Umbilical cord (tissue), 1 donor: ENCODE measurements at regions not wholly inside any gene's neighbourhood (a gene's known extent, or its start where the extent isn't known, plus 50 kb on each side); places are given as distances from the start of the nearest gene placed in this dataset.
"Not testable (repeated sequence)": the region's sequence is repeated elsewhere in the genome, so short reads cannot be mapped to it uniquely, and the experiment has no call there.

ENCODE experiments used
- DNase-seq: peaks from one replicate; pipeline ENCODE4 v3.0.0-alpha.2; 2015; ENCODE audit warnings: low spot score

DNA sequence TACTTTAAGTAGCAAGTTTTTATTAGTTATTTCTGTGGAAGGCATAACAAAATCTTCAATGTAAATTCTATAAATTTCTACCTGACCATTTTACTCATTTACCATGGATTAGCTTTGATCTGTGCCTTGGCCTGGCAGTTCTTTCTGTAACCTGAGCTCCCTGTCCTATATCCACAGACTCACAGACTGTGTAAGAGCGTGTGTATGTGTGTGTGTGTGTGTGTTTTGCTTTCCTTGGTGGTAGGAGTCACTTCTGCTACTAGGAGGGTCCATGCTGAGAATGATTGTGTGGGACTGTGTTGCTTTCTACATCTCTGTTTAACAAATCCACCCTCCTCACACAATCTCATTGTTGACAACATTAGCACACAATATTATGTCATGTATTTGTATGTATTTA is 221.2 kb upstream of the PELI2 start:
- no peak for DNase-seq

DNA sequence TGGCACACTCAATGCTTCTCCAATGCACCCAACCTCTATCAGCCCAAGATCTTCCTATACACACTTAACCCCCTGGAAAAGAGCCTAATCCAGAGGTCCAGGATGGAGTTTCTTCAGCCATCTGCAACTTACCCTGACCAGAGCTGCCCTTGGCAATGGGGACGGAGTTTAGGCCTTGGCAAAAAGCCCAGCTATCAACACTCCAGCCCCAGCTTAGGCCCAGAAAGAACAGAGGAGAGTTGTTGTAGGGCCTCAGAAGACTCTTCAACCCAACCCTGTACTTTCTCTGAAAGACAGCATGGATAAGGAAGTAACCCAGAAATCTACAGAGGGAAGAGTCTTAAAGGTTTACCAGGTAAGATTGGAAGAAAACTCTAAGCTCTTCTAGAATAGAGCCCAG is 219.3 kb upstream of the PELI2 start:
- no peak for DNase-seq

DNA sequence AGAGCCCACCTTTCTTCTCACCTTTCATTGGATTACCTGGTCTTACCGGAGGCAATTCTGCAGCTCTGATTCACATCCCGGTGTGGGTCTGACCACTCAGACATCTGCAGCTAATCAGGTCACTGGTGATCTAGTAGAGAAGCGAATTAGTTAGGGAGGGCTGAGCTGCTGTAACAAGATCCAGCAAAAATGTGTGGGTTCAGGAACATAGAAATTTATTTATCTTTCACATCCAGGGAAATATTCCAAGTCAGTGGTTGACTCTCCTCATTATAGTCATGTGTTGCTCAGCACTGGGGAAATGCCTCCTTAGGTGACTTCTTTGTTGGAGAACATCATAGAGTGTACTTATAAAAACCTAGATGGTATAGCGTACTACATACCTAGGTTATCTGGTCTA is 218.7 kb upstream of the PELI2 start:
- DNase-seq, result no peak

DNA sequence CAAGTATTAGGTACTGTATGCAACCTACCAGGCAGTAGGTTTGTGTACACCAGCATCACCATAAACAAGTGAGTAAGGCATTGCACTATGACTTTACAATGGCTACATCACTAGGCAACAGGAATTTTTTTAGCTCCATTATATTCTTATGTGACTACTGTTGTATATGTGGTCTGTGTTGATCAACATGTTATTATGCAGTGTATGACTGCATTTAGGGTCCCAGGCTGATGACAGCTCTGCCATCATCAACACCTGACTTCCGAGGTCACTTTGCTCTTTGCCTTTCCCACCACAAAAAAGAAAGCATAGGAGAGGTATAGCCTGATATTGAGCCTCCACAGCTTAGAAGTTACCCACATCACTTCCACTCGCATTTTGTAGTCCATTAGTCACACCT is 217.5 kb upstream of the PELI2 start:
- DNase-seq, result no peak

DNA sequence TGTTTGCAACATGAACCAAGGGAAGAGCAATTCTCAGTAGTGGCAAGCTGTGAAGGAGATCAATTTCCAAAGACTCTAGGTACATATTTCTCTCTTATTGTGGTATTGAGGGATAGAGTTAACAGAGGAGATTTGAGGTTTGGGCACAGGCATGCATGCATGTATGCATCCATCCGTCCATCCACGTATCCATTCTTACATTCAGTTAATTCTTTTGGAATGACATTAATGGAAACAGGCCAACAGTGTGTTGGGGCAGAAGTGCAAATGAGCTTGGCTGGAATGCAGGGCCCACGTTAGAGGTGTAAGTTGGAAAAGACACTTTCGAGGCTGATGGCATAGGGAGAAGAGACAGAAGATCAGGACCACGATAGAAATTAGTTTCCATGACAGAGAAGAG is 216.9 kb upstream of the PELI2 start:
- DNase-seq, result no peak

DNA sequence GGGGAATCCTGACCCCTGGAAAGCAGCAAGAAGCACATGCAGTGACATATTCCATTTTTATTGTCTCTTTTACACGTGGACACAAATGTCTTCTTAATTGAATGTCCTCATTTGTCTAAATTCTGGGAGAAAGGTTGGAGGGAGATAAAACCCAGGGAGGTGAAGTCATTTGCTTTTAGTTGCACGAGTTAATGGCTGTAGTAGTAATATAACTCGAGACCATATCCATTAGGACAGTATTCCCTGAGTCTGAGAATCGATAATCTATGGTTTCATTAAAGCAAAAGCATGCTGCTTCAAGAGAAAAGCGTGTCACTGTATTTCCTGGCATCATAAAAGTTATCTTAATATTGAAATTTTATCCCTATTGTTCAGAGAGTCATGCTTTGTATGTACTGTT is 216.0 kb upstream of the PELI2 start:
- DNase-seq, result no peak

DNA sequence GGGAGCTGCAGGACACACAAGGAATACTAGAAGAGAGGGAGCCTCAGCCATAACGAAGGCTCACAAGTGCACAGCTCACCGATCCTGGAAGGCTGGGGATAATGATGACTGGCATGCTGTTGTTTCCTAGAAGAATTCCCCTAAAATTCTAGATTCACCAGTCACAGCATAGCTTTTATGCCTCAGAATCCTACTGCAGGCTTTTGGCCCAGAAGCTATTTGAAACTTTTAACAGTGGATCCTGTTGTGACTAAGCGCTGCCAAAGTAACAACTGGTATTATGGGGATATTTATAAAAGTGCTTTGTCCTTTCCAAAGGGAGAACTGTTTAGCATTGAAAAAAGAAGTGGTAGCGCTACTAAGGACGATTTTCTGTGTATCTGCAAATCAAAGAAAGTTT is 214.1 kb upstream of the PELI2 start:
- peak; percentile 60 for DNase-seq

DNA sequence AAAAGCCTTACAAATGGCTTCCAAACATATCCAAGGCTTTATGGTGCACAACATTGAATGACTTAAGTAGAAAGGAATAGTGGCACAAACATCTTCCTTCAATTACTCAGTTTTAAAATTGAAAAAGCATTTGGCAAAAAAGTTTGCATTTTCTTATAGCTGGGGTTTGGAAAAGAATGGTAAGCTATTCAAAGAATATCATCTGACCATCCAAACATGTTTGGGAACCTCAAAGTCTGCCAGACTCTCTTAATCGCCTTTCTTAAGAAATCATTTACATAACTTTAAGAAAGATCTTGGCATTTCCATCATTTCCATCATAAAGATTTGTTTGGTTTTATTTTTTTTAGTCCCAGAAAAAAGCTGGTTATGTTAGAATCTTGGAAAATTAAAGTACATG is 210.1 kb upstream of the PELI2 start:
- DNase-seq, result no peak

DNA sequence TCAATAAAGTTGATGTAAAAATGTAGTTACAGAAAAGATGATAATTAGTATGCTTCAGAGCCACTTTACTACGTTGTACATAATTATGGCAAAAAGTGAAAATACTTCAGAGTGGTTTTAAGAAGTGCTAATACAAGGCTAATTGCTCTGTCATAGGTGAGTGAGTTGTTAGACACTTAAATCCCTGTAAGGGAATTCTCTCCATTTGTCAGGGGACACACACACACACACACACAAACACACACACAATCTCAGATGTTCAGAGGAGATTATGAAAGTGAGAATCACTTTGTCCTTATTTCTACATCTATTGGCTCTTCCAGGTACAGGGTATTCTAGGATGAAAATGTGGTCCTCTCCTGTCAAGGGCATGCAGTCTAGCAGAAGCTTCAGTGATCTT is 208.3 kb upstream of the PELI2 start:
- DNase-seq, result no peak

DNA sequence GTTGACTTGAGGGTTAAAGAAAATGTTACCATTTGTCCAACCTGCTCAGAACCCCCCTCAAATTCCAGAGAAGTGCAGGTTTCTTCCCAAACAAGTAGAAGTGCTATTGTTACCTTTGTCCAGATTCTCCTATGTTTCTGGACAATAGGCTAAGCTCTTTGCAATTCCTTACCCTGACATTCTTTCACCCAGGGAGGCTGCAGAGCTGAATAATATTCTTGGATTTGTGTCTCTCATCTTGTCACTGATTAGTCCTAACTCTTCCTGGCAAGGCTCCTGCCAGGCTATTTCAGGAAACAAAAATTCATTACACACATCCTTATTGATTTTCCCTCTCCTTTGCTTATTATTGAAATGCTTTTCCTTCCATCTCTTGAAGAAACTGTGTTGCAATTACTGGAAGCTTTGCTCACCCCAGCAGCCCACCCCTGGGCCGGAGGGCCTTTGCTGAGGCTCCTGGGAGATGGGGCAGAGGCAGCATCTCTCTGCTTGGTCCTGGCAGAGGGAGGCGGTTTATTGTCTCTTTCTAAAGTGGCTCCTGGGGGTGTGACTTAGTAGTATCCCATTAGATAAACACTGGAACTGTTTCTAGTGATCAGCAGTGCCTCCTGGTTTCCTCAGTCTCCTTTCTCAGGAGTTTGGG is 207.5 kb upstream of the PELI2 start:
- no peak for DNase-seq

DNA sequence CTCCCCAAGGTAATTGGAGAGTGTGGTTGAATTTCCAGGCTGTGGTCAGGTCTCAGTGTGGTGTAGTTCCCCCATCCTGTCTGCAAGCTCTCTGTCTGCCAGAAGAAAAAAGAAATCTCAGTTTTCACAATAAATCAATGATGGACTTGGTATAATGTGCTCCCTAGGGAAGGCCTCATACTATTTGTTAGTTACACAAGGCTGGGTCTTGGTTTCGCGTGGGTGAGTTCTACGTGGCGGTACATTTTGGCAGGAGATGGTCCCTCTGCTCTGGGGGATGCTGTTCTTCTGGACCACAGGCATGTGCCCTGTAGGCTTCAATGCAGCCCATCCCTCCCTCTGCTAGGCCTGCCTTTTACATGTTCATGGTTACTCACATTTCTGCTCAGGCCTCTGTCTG is 206.4 kb upstream of the PELI2 start:
- DNase-seq, result no peak

DNA sequence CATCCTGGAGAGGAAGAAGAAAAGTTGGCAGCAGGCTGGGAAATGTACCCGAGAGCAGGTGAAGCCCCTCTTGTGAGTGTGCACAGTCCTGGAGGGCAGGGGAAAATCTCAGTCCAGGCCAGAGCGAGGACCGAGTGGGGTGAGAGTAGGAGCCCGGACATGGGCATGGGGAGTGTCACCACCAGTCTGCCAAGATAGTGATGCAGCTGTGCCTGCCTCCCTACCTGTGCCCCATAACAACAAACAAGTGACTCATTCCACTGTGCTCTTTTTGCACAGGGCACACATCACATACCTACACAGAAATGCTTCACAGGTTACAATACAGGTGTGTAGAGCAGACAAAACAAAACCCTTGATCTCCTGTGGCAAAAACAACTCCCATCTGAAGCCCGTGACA is 205.9 kb upstream of the PELI2 start:
- DNase-seq, result no peak

DNA sequence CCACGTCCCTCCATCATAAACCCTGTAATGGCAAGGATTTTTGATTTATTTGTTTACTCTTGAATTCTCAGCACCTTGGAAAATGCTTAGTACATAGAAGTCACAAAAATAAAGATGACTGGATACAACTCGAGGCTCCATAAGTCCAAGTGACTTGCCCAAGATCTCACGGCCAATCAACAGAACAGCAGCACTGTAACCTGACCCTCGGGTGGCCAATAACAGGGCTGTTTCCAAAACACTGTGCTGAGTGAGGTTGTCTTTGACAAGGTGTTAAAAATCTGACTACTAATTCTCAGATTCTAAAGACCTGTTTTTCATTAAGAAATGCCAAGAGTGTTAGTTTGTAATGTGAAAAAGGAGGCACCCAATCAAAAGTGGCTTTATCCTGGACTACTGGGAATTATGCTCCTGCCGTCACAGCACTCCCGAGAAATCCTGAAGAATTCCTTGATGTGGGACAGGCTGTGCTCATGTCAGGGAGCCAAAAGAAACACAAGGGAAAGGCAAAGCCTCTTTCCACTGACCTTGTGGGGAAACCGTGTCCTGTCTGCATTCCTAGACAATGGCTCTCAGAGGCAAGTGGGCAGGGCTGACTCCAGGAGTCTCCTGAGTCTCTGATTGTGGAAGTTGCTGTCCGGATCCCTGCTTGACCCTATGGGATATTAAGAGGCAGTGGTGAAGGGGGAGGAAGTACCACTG is 204.7 kb upstream of the PELI2 start:
- DNase-seq, result peak; percentile 24

DNA sequence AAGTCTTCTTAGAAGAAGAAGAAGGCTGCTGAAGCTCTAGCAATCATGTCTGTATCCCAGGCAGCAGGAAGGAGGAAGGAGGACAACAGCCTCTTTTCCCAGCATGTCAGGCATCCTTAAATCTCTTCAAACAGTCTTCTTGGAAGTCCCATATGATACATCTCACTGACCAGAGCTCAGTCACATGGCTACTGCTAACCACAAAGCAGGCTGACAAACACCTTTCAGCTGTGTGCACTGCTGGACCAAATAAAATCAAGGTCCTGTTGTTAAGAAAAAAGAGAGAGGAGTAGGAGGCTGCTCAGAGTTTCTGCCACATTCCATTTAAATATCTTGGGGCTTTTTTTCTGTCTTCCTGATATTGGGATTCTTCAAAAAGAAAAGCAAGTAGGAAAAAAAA is 203.4 kb upstream of the PELI2 start:
- DNase-seq, result no peak

DNA sequence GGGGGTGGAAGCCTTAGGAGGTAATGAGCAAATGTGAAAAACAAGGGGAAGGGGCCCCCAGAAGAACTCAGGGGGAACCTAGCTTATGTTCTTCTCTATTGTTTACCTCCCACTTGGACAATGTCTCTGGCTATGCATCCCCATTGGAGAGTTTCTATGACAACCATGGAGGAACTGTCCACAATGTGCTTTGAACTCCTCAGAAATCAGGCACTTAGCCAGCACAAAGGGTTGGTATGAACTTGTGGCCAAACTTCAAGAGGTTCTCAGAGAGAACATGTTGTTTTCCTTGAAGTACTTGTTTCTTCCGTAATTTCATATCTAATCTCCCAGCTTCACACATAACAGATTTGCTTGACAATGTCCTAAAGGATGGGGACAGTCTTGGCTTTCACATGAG is 202.8 kb upstream of the PELI2 start:
- no peak for DNase-seq

DNA sequence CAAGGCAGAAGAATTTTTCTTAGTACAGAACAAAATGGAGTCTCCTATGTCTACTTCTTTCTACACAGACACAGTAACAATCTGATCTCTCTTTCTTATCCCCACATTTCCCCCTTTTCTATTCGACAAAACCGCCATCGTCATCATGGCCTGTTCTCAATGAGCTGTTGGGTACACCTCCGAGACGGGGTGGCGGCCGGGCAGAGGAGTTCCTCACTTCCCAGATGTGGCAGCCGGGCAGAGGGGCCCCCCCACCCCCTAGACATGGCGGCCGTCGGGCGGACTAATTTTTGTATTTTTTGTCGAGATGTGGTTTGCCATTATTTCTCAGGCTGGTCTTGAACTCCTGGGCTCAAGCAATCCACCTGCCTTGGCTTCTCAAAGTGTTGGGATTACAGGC is 198.4 kb upstream of the PELI2 start:
- DNase-seq, result not testable (repeated sequence)

DNA sequence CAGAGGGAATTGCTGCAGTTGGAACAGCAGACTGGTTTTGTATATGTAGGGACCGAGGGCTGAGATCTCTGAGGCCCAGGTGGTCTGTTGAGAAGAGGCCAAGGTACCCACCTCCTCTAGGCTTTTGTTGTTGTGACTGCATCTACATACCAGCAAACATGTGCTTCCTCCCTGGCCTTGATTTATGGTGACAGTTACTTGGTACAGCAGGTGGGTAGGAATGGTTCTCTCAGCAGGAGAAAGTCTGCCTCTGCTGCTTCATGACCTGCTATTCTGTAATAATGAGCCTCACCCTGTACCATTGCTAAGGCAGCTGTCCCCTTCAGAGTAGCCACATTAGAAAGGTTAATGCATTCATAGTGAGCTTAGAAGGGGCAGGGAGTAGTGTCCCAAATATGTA is 196.7 kb upstream of the PELI2 start:
- DNase-seq, result no peak

DNA sequence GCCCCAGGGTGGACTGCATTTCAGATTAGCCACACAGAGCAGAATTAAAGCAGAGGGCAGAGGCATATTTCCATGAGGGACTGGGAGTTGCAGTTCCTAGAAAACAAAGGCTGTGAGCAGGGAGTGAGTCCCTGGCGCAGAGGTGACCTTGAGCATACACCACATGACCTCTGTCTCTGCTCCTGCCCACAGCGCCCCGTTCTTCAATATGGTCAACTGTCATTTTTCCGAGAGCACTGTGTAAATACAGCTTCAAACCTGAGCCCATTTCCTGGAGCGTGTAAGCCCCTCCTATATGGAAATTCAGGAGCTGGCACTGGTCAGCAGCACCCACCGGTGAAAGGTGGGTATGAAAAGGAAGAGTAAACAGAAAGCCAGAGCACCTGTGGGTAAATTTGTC is 192.2 kb upstream of the PELI2 start:
- DNase-seq, result no peak

DNA sequence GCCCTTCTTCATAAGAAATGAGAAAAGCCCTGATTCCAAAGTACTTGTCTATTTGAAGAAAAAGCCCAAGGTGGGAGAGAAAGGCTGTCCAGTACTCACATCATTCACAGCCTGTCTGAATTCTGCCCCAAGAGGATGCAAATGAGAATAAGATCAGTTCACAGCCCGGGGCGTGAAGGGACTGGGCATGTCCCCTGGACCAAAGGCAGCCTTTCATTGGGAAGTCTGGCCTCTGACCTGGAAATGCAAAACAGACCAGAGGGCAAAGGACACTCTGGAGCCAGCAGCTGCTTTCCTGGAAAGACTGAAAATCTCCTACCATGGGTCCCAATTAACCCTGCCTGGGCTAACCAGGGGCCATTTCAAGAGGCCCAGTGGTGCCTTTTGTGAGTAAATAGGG is 191.2 kb upstream of the PELI2 start:
- no peak for DNase-seq

DNA sequence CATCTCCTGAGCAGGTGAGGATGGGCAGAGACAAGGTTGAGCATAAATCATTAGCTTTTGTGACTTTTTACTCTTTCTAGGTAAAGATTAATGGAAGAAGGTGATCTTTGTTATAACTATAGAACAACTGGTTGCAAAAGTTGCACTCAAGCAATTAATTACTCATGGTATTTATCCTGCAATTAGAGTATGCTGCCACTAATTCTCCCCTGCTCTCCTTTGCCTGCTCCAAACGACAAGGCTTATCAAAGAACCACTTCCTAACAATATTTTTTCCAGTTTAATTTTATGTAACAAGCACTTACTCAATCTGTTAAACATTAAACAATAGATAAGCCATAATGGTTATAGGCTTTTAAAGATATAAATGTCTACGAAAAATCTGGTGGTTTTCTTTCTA is 189.9 kb upstream of the PELI2 start:
- no peak for DNase-seq

DNA sequence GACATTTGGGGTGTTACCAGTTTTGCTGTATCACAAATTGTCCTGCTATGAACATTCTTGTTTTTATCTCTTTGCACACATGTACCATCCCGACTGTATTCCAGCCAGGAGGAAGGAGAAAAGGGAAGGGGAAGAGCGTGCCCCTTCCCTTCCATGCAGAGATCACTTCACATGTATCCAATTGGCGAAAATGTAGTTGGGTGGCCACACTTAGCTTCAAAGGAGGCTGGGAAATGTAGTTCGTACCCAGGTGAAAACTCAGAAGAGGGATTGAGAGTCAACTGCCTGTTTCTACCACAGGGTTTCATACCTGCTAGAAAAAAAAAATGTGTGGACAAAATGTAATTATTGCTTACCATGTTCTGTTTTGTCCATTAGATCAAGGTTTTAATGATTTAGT is 189.1 kb upstream of the PELI2 start:
- DNase-seq, result no peak

DNA sequence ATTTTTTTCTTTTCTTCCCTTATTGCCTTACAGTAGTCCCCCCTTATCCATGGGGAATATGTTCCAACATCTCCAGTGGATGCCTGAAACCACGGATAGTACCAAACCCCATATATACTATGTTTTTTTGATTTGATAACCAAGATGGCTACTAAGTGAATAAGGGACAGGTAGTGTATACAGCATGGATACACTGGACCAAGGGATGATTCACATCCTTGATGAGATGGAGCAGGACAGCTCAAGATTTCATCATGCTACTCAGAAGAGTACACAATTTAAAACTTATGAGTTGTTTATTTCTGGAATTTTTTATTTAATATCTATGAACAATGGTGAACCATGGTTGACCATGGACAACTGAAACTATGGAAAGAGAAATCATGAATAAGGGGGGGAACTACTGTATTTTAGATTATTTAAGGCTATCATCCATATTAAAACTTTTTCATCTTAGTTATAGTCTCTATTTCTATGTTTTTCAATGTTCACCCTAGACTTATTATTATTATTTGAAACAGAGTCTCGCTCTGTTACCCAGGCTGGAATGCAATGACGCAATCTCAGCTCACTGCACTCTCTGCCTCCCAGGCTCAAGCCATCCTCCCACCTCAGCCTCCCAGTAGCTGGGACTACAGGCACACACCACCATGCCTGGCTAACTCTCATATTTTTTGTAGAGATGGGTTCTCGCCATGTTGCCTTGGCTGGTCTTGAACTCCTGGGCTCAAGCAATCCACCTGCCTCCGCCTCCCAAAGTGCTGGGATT is 188.0 kb upstream of the PELI2 start:
- no peak for DNase-seq

DNA sequence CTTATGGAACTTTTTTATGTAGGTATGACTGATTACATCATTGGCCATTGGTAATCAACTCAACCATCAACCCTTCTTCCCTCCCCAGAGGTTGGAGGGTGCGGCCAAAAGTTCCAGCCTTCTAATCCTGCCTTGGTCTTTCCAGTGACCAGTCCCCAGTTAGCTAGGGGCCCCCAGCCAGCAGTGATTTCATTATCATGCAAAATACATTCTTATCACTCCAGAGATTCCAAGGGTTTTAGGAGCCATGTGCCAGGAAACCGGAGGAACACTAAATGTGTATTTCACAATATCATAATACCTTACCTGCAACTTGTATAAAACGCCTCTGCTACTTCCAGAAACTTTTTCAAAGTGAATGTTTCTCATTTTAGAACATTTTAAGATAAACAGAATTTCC is 181.5 kb upstream of the PELI2 start:
- DNase-seq, result peak; percentile 32
